Activated T-cell treated with anti-CD3 and anti-CD28 coated beads, Interleukin-2, amount 50 U/mL, for 4 hours (primary cell): ENCODE measurements at regions not wholly inside any gene's neighbourhood (a gene's known extent, or its start where the extent isn't known, plus 50 kb on each side); places are given as distances from the start of the nearest gene placed in this dataset.
A peak's percentile ranks its signal among the peaks of the same experiment; 100 is the strongest.

Experiments
- ATAC-seq, 2 donors: fragments of 200-7000 bp; cut with Tn5 transposase; one replicate each; pipeline ENCODE4 v1.10.0; 2021
- DNase-seq: peaks from one replicate; pipeline ENCODE4 v3.0.0-alpha.2; 2020
- H3K27me3 Mint-ChIP-seq: one replicate; pipeline ENCODE4 v1.8.0; 2021; ENCODE audit warnings: low read depth, mixed read lengths
- H3K36me3 Mint-ChIP-seq: one replicate; pipeline ENCODE4 v1.8.0; 2022; ENCODE audit warnings: mixed read lengths; ENCODE audit not compliant: insufficient read depth
- H3K4me1 Mint-ChIP-seq: one replicate; pipeline ENCODE4 v1.8.0; 2021; ENCODE audit warnings: low read depth, mixed read lengths
- H3K4me3 Mint-ChIP-seq: one replicate; pipeline ENCODE4 v1.8.0; 2021; ENCODE audit warnings: mild to moderate bottlenecking, moderate library complexity, mixed read lengths
- H3K9me3 Mint-ChIP-seq: one replicate; pipeline ENCODE4 v1.8.0; 2021; ENCODE audit warnings: mixed read lengths

- DNase-seq (no peak), ATAC-seq (no peak)
- Mint-ChIP-seq H3K27me3 (no peaks in the 10 kb centered on the region), H3K9me3 (peaks cover 10% of the 10 kb centered on the region), H3K4me1 (no peaks in the 10 kb centered on the region), H3K4me3 (peak overlapping the region; percentile 40), H3K36me3 (no peaks in the 10 kb centered on the region)
These were observed 2156.0 kb upstream of the PIK3C3 start for GRCh38 chr18:39799006-39799405.

DNA sequence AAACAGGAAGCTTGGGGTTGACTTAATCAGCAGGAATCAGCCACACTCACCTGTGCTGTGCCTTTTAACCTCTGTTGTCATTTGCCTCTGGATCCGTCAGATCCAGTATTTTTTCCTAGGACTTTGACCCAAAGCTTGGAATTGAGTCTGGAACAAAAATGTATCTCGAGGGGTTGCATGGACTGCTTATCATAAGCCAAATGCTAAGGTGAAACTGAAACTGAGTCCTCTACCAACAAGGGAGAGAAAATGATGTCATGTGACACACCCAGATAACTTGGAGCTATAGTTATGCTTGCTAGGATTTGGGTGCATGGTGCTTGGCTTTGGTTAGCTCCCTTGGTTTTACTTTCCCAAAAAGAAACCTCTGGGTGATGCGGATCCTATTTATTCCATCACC, 2158.6 kb upstream of the PIK3C3 start:
- ATAC-seq (no peak), DNase-seq (no peak)
- H3K9me3 Mint-ChIP-seq = peaks cover 11% of the 10 kb centered on the region
- H3K4me3 Mint-ChIP-seq = no peak overlapping the region
- no peaks in the 10 kb centered on the region for H3K36me3 Mint-ChIP-seq
- H3K27me3 Mint-ChIP-seq = no peaks in the 10 kb centered on the region
- no peaks in the 10 kb centered on the region for H3K4me1 Mint-ChIP-seq

DNA sequence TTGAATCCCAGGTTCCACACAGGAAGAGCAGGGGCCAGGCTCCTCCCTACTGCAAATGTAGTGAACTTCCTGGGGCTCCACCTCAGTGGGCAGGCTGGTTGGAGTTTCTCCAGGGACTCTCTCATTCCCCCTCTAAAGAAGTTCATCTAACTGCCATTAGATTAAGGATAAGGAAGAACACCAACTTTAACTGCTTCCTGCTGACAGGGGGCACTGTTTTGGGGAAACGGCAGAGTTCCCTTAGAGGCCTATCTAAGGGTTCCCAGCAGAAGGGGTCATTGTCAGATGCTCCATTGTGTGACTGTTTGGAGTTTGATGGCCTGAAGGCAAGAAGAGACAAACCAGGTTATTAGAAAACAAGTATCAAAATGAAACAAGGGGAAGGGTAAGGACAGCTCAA, 2159.7 kb upstream of the PIK3C3 start:
- H3K36me3 Mint-ChIP-seq = no peaks in the 10 kb centered on the region

DNA sequence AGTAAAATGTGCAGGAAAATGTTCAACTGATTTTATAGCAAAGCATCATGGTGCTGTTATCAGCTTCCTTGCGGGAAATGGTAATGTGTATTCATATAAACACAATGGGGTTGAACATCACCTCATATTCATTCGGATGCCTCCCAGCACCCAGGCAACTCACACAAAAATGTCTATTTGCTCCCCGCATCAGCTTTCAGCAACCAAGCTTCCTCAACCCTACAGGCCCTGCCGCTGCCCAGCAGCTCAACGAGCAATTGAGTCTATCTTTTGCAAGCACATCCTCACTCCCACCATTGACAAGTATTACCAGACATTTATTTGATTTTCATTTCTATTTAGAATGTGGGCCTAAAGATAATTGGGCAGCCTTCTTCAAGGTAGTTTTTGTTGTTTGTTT, 2161.4 kb upstream of the PIK3C3 start:
- Mint-ChIP-seq H3K36me3 (no peaks in the 10 kb centered on the region), H3K4me1 (no peaks in the 10 kb centered on the region), H3K9me3 (peaks cover 9% of the 10 kb centered on the region), H3K4me3 (no peak overlapping the region), H3K27me3 (no peaks in the 10 kb centered on the region)
- ATAC-seq = no peak
- DNase-seq = no peak

More for the DNA sequence above, 2159.7 kb upstream of the PIK3C3 start:
- Mint-ChIP-seq H3K27me3 (no peaks in the 10 kb centered on the region), H3K4me1 (no peaks in the 10 kb centered on the region), H3K4me3 (no peak overlapping the region), H3K9me3 (peaks cover 9% of the 10 kb centered on the region)
- DNase-seq (no peak), ATAC-seq (no peak)

DNA sequence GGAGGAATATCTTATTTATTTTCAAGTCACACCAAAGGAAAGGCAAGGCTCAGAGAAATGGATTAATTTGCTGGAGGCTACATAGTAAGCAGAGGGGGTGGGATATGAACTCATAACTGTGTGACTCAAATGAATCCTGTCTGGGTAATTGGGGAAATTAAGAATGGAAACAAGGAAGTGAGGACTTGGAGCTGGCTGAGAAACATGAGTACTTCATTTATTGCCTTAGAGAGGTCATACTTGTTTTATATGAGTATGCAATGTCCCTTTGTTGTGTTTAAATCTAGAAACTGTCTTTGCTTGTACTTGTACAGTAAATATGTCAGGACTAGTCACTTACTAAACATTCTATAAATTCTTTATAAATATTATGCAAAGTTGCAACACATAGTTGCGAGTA, 2166.7 kb upstream of the PIK3C3 start:
- no peak for ATAC-seq
- Mint-ChIP-seq H3K27me3 (no peaks in the 10 kb centered on the region), H3K9me3 (peaks cover 7% of the 10 kb centered on the region), H3K4me1 (no peaks in the 10 kb centered on the region), H3K36me3 (no peaks in the 10 kb centered on the region), H3K4me3 (no peak overlapping the region)
- DNase-seq = no peak

DNA sequence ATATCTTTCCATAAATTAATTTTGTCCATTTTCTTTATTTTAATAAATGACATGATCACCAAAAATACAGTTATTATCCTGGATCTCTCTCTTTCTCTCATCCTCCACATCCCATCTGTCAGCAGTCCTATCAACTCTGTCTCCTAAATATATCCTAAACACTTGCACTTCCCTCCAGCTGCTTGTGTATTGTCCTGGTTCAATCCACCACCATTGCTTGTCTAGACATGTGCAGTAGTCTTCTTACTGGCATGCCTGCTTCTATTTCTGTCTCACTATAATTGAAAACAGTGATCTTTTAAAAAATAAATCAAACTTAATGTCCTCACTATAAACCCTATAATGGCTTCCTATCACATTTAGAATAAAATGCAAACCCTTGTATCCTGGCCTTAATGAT, 2168.6 kb upstream of the PIK3C3 start:
- H3K4me1 Mint-ChIP-seq = no peaks in the 10 kb centered on the region
- H3K27me3 Mint-ChIP-seq = no peaks in the 10 kb centered on the region
- H3K4me3 Mint-ChIP-seq = no peak overlapping the region
- no peaks in the 10 kb centered on the region for H3K36me3 Mint-ChIP-seq
- ATAC-seq = no peak
- peaks cover 7% of the 10 kb centered on the region for H3K9me3 Mint-ChIP-seq
- DNase-seq = no peak

- DNase-seq (no peak), ATAC-seq (no peak)
- peaks cover 7% of the 10 kb centered on the region for H3K9me3 Mint-ChIP-seq
- H3K36me3 Mint-ChIP-seq = no peaks in the 10 kb centered on the region
- H3K4me1 Mint-ChIP-seq = no peaks in the 10 kb centered on the region
- no peaks in the 10 kb centered on the region for H3K27me3 Mint-ChIP-seq
- H3K4me3 Mint-ChIP-seq = no peak overlapping the region
These were observed 2170.5 kb upstream of the PIK3C3 start for GRCh38 chr18:39784541-39784940.

DNA sequence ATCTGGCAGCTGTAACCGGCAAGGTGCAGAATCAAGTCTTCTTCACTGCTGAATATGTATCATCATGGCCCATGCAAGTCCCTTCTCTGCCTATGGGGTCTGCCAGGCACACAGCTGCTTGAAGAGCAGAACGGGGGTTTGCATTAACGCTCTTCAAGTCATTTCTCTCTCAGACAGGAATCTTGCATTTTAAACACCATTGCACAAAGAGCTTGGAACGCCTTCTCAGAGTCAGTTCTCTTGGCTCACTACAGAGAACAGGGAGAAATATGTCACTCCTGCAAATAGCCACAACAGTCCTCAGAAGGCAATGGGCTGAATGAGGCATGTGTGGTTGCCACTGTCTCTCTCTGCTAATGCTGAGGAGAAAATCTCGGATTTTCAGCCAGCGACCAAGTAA, 2173.5 kb upstream of the PIK3C3 start:
- Mint-ChIP-seq H3K4me3 (no peak overlapping the region), H3K4me1 (no peaks in the 10 kb centered on the region), H3K9me3 (peaks cover 5% of the 10 kb centered on the region), H3K36me3 (no peaks in the 10 kb centered on the region), H3K27me3 (no peaks in the 10 kb centered on the region)
- ATAC-seq = no peak
- DNase-seq = no peak

DNA sequence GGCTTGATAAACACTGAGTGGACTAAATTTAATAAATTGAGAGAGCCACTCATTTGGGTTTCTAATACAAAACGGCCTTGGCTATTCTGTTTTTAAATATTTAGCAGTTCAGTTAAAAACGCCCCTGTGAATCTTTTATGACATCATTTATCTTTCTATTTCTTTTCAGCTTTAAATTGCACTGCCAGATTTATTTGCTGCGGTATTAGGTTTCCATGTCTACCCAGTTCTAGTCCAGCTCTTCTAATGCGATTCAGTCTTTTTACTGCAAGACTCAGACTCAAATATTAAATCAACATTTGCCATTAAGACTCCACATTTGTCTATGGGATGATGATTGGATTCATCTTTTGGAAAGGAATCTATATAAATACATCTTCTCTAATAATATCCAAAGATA, 2174.3 kb upstream of the PIK3C3 start:
- no peaks in the 10 kb centered on the region for H3K27me3 Mint-ChIP-seq
- no peak overlapping the region for H3K4me3 Mint-ChIP-seq
- peaks cover 5% of the 10 kb centered on the region for H3K9me3 Mint-ChIP-seq
- DNase-seq (no peak), ATAC-seq (no peak)
- no peaks in the 10 kb centered on the region for H3K36me3 Mint-ChIP-seq
- H3K4me1 Mint-ChIP-seq = no peaks in the 10 kb centered on the region

DNA sequence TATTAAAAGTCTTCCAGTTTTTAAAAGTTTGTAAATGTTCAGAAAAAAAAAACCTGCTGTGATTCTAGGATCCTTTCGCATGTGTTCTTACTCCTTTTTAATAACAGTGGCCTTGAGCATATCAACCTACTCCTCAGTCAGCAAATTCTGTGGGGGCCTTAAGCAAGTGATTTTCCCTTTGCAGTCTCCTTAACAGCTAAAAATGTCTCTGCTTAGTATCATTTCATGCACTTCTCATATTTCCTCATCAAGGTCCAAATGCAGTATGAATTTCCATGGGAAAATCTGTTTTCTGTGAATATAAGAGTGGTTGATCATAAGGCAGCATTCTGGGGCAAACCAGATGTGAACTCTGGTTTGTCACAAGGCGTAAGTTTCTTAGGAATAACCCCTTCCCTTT, 2175.1 kb upstream of the PIK3C3 start:
- DNase-seq = no peak

DNA sequence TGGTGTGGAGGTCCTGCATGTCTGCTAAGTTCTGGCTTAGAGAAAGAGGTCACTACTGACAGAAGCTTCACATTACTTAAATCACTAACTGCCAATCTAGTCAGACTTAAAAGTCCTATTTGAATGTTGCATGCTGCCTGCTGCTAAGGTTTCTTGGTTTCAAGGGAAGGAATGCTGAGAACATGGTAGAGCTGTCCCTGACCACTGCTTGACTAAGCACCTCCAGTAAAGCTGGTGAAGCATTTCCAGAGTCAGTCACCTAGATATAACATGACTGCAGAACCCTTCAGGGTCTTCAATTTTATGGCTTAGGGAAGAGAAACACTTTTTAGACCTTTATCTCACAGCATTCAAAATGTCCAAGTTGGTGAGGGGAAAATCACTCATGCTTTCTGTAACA, 2178.3 kb upstream of the PIK3C3 start:
- no peak overlapping the region for H3K4me3 Mint-ChIP-seq
- H3K27me3 Mint-ChIP-seq = no peaks in the 10 kb centered on the region
- H3K4me1 Mint-ChIP-seq = no peaks in the 10 kb centered on the region
- ATAC-seq = no peak
- peaks cover 5% of the 10 kb centered on the region for H3K9me3 Mint-ChIP-seq
- H3K36me3 Mint-ChIP-seq = no peaks in the 10 kb centered on the region
- DNase-seq = no peak

More for the DNA sequence above, 2175.1 kb upstream of the PIK3C3 start:
- H3K4me3 Mint-ChIP-seq = no peak overlapping the region
- no peaks in the 10 kb centered on the region for H3K4me1 Mint-ChIP-seq
- H3K36me3 Mint-ChIP-seq = no peaks in the 10 kb centered on the region
- no peaks in the 10 kb centered on the region for H3K27me3 Mint-ChIP-seq
- peaks cover 5% of the 10 kb centered on the region for H3K9me3 Mint-ChIP-seq
- ATAC-seq = no peak

DNA sequence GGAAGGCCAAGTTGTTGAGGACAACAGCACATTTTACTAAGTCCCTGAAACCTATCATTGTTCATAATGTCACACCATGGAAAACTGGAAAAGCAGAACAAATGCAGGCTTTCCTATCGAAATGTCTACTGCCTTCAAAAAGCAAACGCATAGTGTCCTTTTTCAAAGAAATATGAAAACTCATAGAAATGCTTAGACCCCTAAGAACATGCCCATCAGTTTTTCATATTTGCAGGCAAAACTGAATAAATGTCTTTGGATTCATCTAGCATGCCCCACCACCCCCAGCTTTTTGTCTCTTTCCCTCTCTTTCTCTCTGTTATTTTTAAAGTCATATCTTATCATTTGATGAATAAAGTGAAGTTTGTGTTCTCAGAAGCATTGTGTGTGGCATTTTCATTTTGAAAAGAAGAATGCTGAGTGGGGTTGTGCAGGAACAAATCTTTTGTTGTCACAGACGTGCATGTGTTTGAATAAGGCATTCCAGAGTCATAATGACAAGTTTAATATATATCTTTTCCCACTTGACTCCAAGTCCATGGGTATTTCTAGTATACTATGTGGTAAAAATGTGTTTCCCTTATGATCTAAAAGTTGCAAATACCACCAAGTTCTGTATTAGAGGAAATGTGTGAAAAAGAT, 2180.0 kb upstream of the PIK3C3 start:
- no peak for ATAC-seq
- Mint-ChIP-seq H3K4me3 (no peak overlapping the region), H3K36me3 (no peaks in the 10 kb centered on the region), H3K27me3 (no peaks in the 10 kb centered on the region), H3K4me1 (no peaks in the 10 kb centered on the region), H3K9me3 (peaks cover 8% of the 10 kb centered on the region)
- no peak for DNase-seq

DNA sequence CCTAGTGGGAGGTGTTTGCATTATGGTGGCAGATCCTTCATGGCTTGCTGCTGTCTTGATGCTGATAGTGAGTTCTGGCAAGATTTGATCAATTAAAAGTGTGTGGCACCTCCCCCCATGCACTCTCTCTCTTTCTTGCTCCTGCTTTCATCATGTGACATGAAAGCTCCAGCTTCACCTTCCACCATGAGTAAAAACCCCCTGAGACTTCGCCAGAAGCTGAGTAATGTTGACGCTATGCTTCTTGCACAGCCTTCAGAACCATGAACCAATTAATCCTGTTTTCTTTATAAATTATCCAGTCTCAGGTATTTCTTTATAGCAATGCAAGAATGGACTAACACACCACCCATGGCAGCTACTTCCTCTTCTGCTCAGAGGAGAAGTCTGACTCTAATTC, 2181.4 kb upstream of the PIK3C3 start:
- no peaks in the 10 kb centered on the region for H3K27me3 Mint-ChIP-seq
- no peaks in the 10 kb centered on the region for H3K4me1 Mint-ChIP-seq
- ATAC-seq (no peak), DNase-seq (no peak)
- H3K9me3 Mint-ChIP-seq = peaks cover 8% of the 10 kb centered on the region
- no peaks in the 10 kb centered on the region for H3K36me3 Mint-ChIP-seq
- H3K4me3 Mint-ChIP-seq = no peak overlapping the region

DNA sequence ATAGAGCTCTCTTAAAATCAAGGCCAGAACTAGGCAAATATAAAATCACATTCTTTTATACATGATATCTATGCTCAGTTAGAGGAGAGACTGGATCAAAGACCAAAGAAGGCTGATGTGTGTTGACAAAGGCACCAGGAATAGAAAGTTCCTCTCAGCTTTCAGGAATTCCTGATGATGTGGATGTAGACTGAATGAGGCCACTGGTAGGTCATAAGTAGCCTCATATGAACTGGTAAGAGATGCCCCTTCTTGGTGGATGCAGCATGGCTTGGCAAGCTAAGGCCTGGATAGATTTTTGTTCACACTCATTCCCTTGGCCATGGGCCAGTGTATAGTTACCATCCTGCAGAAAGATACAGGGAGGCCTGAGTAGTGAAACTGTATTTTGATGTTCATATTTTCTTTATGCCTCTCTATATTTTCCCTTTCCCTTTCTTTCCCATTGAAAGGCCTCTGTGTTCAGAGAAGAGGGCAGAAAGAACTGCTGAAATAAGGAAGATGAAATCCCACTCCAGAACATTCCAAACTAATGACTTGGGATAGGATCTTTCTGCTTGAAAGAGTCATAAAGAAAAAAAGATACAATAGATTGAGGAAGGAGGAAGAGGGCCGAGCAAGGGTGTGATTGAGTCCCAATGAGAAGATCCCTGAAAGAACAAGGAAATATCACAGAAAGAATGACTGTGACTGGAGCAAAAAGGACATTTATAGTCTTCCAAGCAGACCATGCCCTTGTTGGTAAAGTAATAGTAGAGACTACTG, 2182.7 kb upstream of the PIK3C3 start:
- no peak for ATAC-seq
- no peaks in the 10 kb centered on the region for H3K36me3 Mint-ChIP-seq

DNA sequence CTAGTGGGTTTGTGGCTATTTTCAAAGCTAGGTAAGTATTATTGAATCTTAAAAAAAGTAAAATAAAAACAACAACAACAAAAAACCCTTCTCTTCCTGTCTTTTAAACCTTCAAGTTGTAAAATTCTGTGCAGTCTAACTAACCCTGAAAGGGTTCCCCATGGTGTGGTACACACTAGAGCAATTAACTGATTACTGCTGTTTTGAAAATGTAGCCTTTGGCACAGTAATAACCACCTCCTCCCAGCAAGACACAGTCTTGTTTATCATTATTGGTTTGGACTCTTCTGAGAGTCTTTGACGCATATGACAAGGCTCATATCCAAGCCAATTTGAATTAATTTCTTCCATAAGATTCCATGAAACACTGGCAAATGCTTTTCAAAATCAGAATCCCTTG, 2184.6 kb upstream of the PIK3C3 start:
- Mint-ChIP-seq H3K4me1 (no peaks in the 10 kb centered on the region), H3K4me3 (no peak overlapping the region), H3K36me3 (no peaks in the 10 kb centered on the region), H3K27me3 (no peaks in the 10 kb centered on the region), H3K9me3 (peaks cover 8% of the 10 kb centered on the region)
- ATAC-seq (no peak), DNase-seq (no peak)

More for the DNA sequence above, 2182.7 kb upstream of the PIK3C3 start:
- Mint-ChIP-seq H3K9me3 (peaks cover 8% of the 10 kb centered on the region), H3K4me3 (no peak overlapping the region), H3K4me1 (no peaks in the 10 kb centered on the region), H3K27me3 (no peaks in the 10 kb centered on the region)
- DNase-seq = no peak
